Central memory CD8-positive, alpha-beta T cell (primary cell): ENCODE measurements at regions not wholly inside any gene's neighbourhood (a gene's known extent, or its start where the extent isn't known, plus 50 kb on each side); places are given as distances from the start of the nearest gene placed in this dataset.
"Not testable (repeated sequence)": the region's sequence is repeated elsewhere in the genome, so short reads cannot be mapped to it uniquely, and the experiment has no call there.

ENCODE experiments used
- ATAC-seq: fragments of 150-1000 bp; cut with Tn5 transposase; replicated peaks from 2 replicates; pipeline ENCODE4 v1.10.0; 2022; ENCODE audit warnings: mild to moderate bottlenecking, moderate FRiP score, moderate number of reproducible peaks; ENCODE audit not compliant: poor library complexity, severe bottlenecking; ENCODE audit errors: extremely low read depth
- DNase-seq, 2 donors: peaks; one replicate each; pipeline ENCODE4 v3.0.0; 2021; ENCODE audit warnings: low spot score in 2 of 2
- H3K27ac Mint-ChIP-seq: one replicate; pipeline ENCODE4 v1.8.0; 2022; ENCODE audit warnings: low read depth, mild to moderate bottlenecking, moderate library complexity, mixed read lengths
- H3K27me3 Mint-ChIP-seq: one replicate; pipeline ENCODE4 v1.8.0; 2022; ENCODE audit warnings: mixed read lengths
- H3K36me3 Mint-ChIP-seq: one replicate; pipeline ENCODE4 v1.8.0; 2022; ENCODE audit warnings: mild to moderate bottlenecking, moderate library complexity, mixed read lengths; ENCODE audit not compliant: insufficient read depth
- H3K4me1 Mint-ChIP-seq: one replicate; pipeline ENCODE4 v1.8.0; 2022; ENCODE audit warnings: mixed read lengths
- H3K4me3 Mint-ChIP-seq: one replicate; pipeline ENCODE4 v1.8.0; 2022; ENCODE audit warnings: mild to moderate bottlenecking, moderate library complexity, mixed read lengths
- H3K9me3 Mint-ChIP-seq: one replicate; pipeline ENCODE4 v1.8.0; 2022; ENCODE audit warnings: mixed read lengths

DNA sequence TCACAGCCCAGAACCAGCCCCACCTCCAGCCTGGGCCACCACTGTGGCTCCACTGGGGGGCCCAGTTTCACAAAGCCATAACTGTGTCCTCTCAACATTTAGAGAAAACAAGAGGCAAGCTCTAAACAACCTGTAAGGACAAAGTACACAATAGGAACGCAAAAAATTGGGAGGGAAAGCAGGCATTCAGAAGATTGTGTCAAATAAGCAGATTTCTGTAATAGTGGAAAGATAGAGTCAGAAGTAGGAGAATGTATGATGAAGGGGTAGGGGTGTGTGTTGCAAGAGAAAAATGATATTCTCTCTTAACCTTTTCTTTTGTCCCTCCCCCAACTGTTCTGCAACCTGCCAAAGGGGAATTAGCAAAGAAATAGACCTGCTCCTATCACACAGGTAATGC, 449.9 kb upstream of the NPVF start:
- ATAC-seq = no peak
- Mint-ChIP-seq H3K9me3 (no peaks in the 10 kb centered on the region), H3K4me1 (no peaks in the 10 kb centered on the region), H3K27me3 (peaks cover 16% of the 10 kb centered on the region), H3K27ac (no peak overlapping the region), H3K4me3 (no peak overlapping the region), H3K36me3 (no peaks in the 10 kb centered on the region)
- DNase-seq = no peak

GRCh38 chr7:25680636-25681035, 452.4 kb upstream of the NPVF start:
- H3K9me3 Mint-ChIP-seq = no peaks in the 10 kb centered on the region
- DNase-seq = no peak
- no peak overlapping the region for H3K4me3 Mint-ChIP-seq
- no peaks in the 10 kb centered on the region for H3K36me3 Mint-ChIP-seq
- ATAC-seq = no peak
- H3K27me3 Mint-ChIP-seq = peaks cover 30% of the 10 kb centered on the region
- no peak overlapping the region for H3K27ac Mint-ChIP-seq
- no peaks in the 10 kb centered on the region for H3K4me1 Mint-ChIP-seq

- peaks cover 50% of the 10 kb centered on the region for H3K27me3 Mint-ChIP-seq
- H3K4me1 Mint-ChIP-seq = no peaks in the 10 kb centered on the region
- no peak overlapping the region for H3K27ac Mint-ChIP-seq
- no peak overlapping the region for H3K4me3 Mint-ChIP-seq
- H3K9me3 Mint-ChIP-seq = no peaks in the 10 kb centered on the region
- DNase-seq (no peak), ATAC-seq (no peak)
- no peaks in the 10 kb centered on the region for H3K36me3 Mint-ChIP-seq
Measured at GRCh38 chr7:25684360-25684759, 456.1 kb upstream of the NPVF start.

DNA sequence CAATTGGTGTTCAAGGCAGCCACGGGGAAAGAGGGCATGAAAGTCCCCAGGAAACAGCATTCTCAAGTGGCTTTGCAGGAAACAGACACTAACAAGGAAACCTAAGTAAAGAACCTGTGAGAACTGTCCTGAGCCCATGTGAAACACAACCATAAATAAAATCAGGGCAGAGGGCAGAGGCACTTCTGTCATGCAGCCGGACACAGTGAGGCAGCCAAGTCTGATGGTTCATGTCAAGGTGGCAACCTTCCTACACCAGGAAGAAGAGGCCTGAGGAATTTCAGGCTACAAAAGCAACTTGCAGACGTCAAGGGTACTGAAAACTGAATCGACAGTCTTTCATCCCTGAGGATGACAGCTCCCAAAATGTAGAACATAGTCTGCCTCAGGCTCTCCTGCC, 458.2 kb upstream of the NPVF start:
- Mint-ChIP-seq H3K9me3 (no peaks in the 10 kb centered on the region), H3K4me1 (no peaks in the 10 kb centered on the region), H3K27ac (no peak overlapping the region), H3K4me3 (no peak overlapping the region), H3K36me3 (no peaks in the 10 kb centered on the region), H3K27me3 (peaks cover 62% of the 10 kb centered on the region)
- ATAC-seq (no peak), DNase-seq (no peak)

- Mint-ChIP-seq H3K9me3 (no peaks in the 10 kb centered on the region), H3K36me3 (no peaks in the 10 kb centered on the region), H3K4me1 (no peaks in the 10 kb centered on the region), H3K27me3 (peaks cover 13% of the 10 kb centered on the region), H3K27ac (no peak overlapping the region), H3K4me3 (no peak overlapping the region)
- ATAC-seq = no peak
- DNase-seq = no peak
Measured at GRCh38 chr7:25694211-25694610, 457.8 kb upstream of the NFE2L3 start.

DNA sequence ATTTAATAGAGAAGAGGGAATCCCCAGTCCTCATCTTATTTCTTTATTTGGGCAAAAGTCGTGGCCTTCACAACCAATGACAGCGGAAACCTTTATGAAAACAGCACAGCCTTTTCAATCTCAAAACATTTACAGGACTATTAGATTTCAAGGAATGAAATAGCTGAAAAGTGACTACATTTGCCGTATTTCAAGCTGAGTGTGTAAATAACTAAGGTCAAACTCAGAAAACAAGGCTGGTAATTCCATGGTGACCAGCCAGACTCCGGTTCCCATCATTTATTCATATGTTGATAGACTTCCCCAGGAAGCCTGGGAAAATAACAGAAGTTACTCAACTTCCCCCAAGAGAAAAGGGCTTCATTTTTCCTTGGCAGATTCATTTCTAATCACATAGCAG, 457.3 kb upstream of the NFE2L3 start:
- DNase-seq (no peak), ATAC-seq (no peak)
- H3K27me3 Mint-ChIP-seq = peaks cover 13% of the 10 kb centered on the region
- H3K9me3 Mint-ChIP-seq = no peaks in the 10 kb centered on the region
- H3K36me3 Mint-ChIP-seq = no peaks in the 10 kb centered on the region
- no peaks in the 10 kb centered on the region for H3K4me1 Mint-ChIP-seq
- no peak overlapping the region for H3K27ac Mint-ChIP-seq
- no peak overlapping the region for H3K4me3 Mint-ChIP-seq

- Mint-ChIP-seq H3K27ac (no peak overlapping the region), H3K9me3 (no peaks in the 10 kb centered on the region), H3K4me1 (no peaks in the 10 kb centered on the region), H3K27me3 (no peaks in the 10 kb centered on the region), H3K36me3 (no peaks in the 10 kb centered on the region), H3K4me3 (no peak overlapping the region)
- DNase-seq = no peak
- no peak for ATAC-seq
Measured at GRCh38 chr7:25696571-25696970, 455.4 kb upstream of the NFE2L3 start.

DNA sequence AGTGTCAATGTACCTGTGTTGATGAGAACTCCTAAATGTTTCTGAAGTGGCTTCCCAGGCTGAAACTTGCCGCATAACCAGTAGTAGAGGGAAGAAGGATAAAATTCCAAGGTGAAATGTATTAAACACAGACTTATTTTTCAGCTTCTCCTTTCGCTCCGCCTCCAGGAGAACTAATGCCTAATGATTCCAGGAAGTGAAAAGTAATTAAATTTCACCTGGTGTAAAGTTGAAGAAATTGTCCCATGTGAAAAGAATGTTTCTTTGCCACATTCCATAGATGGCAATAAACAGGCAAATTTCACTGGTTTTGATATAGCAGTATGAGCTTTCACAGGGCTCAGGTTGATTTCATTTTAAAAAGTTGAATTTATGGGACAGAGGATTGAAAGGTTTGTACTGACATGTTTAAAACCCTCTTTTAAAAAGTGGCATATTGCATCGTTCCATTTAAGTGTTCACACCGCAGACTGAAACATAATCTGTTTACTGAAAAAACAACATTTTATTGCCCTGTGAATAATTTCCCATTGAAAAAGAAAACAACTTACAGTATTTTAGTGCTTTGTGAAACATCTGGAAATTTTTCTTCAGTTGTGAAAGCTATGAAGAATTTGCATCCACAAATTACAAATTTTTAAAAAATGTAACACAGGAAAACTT, 453.4 kb upstream of the NFE2L3 start:
- Mint-ChIP-seq H3K4me3 (no peak overlapping the region), H3K4me1 (no peaks in the 10 kb centered on the region), H3K36me3 (no peaks in the 10 kb centered on the region), H3K9me3 (no peaks in the 10 kb centered on the region), H3K27me3 (no peaks in the 10 kb centered on the region), H3K27ac (no peak overlapping the region)
- ATAC-seq (no peak), DNase-seq (no peak)

- H3K27me3 Mint-ChIP-seq, DNase-seq, ATAC-seq, H3K36me3 Mint-ChIP-seq, H3K9me3 Mint-ChIP-seq, H3K4me1 Mint-ChIP-seq, H3K27ac Mint-ChIP-seq, H3K4me3 Mint-ChIP-seq: not testable (repeated sequence)
Measured at GRCh38 chr7:25700141-25700540, 451.9 kb upstream of the NFE2L3 start.

DNA sequence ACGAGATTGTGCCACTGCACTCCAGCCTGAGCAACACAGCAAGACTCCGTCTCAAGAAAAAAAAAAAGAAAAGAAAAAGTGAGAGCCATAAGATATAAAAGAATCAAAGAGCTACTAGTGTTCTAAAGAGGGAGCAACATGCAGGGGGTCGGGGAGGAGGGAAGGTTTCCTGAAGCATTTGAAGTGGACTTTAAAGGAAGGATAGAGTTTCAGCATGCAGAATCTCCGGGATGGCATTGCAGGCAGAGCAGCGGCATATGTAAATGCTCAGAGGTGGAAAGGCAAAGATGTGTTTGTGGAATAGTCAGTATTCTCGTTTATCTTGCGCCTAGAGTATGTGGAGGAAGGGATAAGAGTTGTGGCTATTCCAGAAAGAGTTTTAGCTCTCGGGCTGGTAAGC, 447.6 kb upstream of the NFE2L3 start:
- ATAC-seq (no peak), DNase-seq (no peak)
- H3K27ac Mint-ChIP-seq = no peak overlapping the region
- no peaks in the 10 kb centered on the region for H3K9me3 Mint-ChIP-seq
- no peaks in the 10 kb centered on the region for H3K36me3 Mint-ChIP-seq
- no peak overlapping the region for H3K4me3 Mint-ChIP-seq
- H3K4me1 Mint-ChIP-seq = no peaks in the 10 kb centered on the region
- H3K27me3 Mint-ChIP-seq = peaks cover 9% of the 10 kb centered on the region

DNA sequence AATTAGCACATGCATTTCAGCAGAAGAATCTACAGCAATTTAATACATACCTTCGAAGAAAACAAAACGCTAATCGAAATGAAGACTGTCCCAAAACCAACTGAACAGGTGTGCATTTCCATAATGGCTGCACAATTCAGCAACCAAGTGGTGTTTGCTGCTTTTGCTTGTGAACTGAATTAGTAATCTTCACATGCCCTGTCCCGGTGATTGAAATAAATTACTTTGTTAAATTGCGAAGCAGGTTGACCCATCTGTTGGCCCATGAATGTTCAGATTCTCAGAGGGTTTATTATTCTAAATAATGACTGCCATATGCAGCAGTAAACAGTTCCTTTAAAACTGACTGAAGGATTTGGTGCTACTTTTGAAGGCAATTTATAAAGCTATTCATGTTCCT, 445.2 kb upstream of the NFE2L3 start:
- Mint-ChIP-seq H3K9me3 (no peaks in the 10 kb centered on the region), H3K4me3 (no peak overlapping the region), H3K27me3 (peaks cover 27% of the 10 kb centered on the region), H3K4me1 (no peaks in the 10 kb centered on the region), H3K36me3 (no peaks in the 10 kb centered on the region), H3K27ac (no peak overlapping the region)
- ATAC-seq (no peak), DNase-seq (no peak)

DNA sequence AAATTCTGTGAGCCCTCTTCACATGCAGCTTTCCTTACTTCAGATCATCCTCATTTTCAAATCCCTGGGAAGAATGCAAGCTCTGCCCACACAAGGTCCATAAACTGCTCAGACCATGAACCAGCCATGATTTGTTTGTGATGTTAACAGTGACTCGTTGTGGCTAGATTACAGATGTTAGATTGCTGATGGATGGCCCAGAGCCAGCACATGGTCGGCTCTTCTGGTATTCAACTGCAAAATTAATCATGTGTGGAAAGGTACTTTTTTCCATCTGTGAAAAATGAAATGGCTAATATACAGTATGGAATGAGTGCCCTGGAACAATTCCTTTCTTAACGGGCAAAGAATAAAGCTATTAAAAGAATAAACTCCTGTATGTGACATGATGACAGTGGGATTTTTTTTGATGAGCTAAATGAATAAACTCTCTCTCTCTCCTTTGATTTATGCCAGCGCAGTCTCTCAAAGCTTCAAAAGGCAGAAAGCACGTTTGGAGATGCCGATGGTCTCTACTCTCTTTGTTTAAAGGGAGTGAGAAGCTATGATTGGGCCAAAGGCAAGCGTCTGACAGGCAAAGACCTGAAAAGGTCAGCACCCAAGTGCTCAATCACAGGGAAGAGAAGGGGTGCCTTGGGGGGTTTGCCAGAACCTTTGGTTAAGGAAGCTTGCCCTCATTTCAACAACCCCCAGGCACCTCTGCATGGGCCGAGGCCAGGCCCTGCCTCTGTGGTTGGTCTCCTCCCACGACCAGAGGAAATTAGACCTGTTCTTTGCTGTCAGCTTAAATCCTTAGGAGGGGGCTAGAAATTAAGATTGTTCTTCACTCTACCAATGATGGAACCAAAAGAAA, 444.0 kb upstream of the NFE2L3 start:
- DNase-seq = no peak
- no peaks in the 10 kb centered on the region for H3K4me1 Mint-ChIP-seq
- no peak overlapping the region for H3K27ac Mint-ChIP-seq
- no peak for ATAC-seq
- no peaks in the 10 kb centered on the region for H3K36me3 Mint-ChIP-seq
- H3K9me3 Mint-ChIP-seq = no peaks in the 10 kb centered on the region
- peaks cover 27% of the 10 kb centered on the region for H3K27me3 Mint-ChIP-seq
- H3K4me3 Mint-ChIP-seq = no peak overlapping the region

- DNase-seq = no peak
- Mint-ChIP-seq H3K4me3 (no peak overlapping the region), H3K36me3 (no peaks in the 10 kb centered on the region), H3K4me1 (no peaks in the 10 kb centered on the region), H3K27ac (no peak overlapping the region), H3K9me3 (no peaks in the 10 kb centered on the region), H3K27me3 (peaks cover 53% of the 10 kb centered on the region)
- ATAC-seq = no peak
Measured at GRCh38 chr7:25710959-25711358, 441.0 kb upstream of the NFE2L3 start.
